T-helper 2 cell (primary cell): ENCODE measurements at regions not wholly inside any gene's neighbourhood (a gene's known extent, or its start where the extent isn't known, plus 50 kb on each side); places are given as distances from the start of the nearest gene placed in this dataset.
"Not testable (repeated sequence)": the region's sequence is repeated elsewhere in the genome, so short reads cannot be mapped to it uniquely, and the experiment has no call there.

Experiments
- DNase-seq, 5 experiments: peaks; one replicate each; pipeline versions ENCODE4 v3.0.0 to v3.0.0-alpha.2; 2012 to 2022

DNA sequence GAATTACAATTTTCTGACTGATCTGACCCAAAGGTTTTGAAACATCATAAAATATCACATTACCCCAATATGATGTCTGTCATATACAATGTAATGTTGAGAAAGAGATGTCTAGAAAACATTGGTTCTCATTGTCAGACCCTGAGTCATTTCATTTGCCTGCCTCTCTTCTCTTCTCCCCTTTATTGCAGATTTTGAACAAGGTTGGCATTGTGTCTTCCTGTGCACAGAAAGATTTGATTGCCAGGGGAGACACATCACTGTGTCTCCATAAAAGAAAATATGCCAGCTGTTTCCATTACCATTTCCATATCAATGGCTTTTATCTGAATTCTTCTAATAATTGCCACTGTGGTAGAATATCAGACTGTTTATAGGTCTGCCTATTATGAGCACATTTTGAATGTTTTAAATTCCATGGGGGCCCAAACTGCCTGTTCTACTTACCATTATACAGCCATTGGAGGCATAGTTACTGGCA is 65.6 kb downstream of the IFI44 start:
- no peak for DNase-seq

DNA sequence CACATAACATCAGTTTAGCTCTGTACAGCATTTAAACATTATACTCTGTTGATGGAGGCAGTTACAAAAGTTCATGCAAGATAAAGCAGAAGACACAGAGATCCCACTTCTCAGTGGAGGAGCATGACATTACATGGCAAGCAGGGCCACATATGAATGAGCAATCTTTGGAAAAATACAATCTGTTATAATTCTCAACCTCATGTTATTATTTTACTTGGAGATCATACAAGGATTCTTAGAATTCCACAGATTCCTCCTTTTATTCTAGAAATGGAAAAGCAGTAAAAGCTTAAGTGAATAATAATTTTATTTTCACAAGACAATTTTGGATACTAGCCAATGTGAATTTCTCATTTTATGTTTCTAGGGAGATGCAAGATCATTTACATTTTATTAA is 66.6 kb downstream of the IFI44 start:
- DNase-seq, result no peak

DNA sequence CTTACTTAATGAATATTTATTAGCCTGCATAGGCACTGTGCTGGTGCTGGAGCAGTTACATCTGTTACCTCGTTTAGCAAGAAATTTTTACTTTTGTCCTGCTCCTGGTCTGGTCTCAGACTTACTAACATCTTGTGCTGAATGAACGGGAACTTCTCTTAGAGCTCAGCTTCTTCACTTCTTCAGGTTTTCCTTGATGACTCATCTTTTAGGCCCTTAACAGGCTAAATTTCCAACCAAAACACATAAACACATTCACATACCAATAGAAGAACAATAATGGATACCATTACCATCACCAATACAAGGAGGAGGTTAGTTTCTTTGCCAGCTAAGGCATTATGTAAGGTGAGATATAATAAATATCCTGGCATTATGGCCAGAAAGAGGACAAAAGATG is 68.9 kb downstream of the IFI44 start:
- DNase-seq, result no peak

DNA sequence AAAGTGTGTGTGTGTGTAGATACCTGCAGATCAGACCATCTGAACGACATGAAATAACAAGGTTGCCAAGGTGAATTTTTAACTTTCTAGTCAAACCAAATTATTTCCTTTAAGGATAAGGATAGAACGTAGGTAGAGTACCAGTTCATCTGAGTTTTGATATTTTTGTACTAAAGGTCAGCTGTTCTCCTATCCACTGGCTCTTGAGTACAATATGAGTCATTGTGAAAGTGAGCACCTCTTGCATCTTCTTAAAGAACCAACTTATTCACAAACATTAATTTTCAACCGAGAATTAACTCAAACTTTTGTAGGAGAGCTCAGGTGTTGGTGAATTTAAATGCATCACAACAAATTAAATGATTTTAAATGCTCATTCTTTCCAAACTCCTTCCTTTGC is 71.5 kb downstream of the IFI44 start:
- no peak for DNase-seq

DNA sequence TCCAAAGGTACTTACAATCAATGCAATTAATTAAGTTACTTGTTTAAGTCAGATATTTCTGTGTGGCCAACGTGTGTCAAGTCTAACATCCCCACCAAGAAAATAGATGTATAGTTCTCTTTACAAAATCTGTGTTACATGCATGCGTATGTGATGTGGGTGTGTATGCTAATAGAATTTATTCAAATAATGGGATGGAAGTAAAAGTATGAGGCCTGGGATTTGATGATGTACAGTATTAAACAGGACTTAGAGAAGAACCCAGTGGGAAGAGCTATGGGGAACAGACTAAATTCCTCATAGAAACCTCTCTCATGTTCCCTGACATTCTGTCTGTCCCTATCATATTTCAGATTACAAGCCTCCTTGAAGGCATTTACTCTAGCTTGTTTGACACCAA is 72.5 kb downstream of the IFI44 start:
- DNase-seq, result no peak

DNA sequence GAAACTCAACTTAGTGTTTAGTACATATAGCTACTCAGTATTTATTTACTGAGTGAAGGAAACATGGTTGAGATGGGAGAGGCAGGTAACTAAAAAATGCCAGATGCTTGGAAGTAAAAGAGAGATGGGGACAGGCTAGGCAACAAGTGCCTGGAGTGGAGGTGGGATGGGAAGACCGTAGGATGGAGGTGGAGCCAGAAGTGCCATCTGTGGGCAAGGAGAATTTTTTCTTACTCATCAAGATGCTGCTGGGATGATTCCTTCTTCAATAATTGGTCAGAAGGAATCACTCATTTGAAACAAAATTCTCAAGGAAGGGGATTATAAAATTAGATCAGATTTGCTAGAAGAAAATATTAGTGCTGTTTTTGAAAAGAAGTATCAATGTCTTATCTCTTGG is 72.9 kb downstream of the IFI44 start:
- no peak for DNase-seq

DNA sequence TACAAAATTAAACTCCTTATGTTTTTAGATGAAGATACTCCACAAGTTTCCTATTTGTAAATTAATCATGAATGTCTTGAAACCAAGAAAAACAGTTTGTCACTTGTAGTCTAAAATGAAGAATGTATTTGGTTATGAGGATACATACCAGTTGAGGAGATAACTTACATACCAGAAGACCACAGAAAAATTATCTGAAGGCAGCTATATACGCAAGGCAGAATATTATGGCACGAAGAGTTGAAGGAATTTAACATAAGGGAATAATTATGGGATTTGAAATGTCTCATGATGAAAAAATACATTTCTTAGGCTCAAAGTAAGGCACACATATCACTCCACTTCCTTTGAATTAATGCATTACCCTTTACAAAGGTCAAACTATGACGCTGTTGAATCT is 73.3 kb downstream of the IFI44 start:
- DNase-seq, result no peak

DNA sequence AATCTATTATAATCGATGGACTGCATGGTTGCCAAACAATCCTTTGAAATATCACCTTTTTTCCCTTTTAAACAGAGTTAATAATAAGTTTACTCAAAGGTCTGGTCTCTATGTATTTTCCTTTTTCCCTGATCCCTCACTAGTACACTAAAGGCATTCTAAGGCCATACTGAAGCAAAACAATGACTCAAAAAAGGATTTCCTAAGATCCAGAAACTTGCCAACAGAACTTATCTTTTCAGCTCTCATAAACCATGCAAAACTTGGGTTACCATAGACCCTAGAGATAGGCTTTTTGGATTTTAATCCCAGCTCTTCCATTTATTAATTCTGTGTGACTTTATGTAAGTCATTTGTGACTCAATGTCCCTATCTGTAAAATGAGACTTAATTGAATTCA is 77.1 kb downstream of the IFI44 start:
- DNase-seq, result no peak

DNA sequence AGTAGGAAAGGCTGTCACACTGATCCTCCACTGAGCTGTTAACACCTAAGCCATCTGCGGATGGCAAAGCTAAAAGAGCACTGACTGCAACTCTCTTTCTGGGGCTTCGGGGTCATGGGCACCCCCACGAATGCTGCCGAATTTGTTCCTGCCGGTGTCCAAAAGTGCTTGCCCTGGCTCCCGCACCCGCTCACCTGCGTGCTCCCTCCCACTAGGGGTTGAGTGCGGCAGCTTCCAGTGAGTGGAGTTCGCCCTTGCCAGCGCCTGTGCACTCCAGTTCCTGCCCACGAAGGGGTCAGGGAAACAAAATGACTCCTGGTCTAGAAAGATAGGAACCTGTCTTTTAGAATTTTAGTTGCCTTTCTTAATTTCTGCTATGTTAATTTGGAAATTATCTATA is 78.7 kb downstream of the IFI44 start:
- DNase-seq, result no peak

DNA sequence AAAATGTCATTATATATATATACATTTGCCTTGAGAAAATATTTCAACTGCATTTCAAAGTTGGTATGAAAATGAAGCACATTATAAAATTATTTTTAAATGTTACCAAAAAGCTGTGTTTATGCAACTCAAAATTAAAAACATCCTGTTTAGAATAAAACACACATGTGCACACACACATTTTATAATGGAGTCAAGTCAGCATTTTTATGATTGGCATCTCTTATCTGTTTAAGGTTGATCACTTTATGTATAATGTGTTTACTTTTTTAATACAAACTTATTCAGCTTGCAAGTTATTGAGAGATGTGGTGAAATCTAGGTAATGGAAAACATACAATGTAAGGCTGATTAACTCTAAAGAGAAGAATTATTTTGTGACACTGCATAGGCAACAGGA is 80.4 kb downstream of the IFI44 start:
- no peak for DNase-seq

DNA sequence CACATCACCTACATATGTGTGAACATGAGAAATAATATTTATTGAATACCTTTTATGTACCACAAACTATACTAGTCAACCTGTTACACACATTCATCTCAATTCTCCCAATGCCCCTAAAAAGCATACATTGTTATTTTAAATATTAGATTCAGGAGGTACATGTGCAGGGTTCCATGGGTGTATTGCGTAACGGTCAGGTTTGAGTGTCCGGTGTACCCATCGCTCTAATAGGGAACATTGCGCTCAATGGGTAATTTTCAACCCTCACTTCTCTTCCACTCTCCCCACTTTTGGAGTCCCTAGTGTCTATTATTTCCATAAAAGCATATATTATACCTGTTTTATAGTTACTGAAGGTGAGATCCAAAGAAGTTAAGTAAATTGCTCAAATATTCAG is 82.0 kb downstream of the IFI44 start:
- no peak for DNase-seq

DNA sequence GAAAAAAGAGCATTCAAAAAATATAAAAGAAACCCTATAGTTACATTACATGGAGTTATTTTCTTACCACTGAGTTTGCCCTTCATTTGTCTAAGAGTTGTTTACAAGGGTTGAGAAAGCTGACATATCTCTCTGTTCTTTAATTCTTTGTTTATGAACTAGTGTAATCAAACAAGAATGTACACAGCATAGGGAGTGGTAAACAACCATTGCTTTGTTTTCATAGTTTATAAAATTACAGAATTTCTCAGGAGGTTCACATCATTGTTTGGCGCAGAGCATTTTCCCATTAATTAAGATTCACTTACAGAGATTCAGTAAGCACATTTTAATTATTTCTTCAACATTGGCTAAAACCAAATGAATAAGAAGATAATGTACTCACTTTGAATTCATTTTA is 87.6 kb downstream of the IFI44 start:
- DNase-seq, result no peak

DNA sequence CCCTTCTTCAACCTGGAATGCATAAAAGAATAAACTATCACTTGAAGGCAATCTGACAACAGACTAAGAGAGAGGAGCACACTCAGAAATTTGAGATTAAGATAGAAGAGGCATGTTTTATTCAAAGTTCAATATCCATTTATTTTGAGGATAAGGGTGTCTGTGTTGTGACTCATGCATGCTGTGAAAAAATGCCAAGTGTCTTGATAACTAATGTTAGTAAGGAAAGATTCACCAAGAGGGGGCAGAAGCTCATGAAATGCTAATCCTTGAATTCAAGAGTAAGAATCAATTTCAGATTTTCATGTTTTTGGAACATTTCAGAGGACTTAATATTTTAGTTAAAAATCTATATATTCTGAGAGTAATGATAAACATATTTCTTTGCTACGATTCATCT is 94.0 kb downstream of the IFI44 start:
- no peak for DNase-seq

DNA sequence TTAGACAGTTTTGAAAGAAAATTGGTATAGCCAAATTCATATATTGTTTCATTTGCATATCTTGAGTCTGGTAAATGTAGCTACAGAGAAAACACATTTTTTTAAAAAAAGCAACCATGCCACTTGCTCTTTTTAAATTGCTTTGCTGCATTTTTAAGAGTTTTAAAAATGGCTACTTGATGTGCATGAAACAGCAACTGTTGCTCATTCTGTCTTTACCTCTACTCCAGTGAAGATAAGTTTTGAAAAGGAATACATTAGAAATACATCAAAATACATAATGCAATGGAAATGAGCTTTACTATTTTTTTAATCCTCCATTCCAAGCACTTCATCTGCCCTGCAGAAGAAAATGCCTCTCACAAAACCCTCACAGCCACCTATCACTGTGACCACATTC is 95.5 kb downstream of the IFI44 start:
- DNase-seq, result no peak

DNA sequence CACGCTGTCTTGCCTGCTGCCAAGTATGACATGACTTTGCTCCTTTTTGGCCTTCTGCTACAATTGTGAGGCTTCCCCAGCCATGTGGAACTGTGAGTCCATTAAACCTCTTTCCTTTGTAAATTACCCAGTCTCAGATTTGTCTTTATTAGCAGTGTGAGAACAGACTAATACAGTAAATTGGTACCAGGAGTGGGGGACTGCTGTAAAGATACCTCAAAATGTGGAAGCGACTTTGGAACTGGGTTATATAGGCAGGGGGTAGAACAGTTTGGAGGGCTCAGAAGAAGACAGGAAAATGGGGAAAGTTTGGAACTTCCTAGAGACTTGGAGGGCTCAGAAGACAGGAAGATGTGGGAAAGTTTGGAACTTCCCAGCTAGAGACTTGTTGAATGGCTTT is 104.0 kb downstream of the IFI44 start:
- DNase-seq, result not testable (repeated sequence)

DNA sequence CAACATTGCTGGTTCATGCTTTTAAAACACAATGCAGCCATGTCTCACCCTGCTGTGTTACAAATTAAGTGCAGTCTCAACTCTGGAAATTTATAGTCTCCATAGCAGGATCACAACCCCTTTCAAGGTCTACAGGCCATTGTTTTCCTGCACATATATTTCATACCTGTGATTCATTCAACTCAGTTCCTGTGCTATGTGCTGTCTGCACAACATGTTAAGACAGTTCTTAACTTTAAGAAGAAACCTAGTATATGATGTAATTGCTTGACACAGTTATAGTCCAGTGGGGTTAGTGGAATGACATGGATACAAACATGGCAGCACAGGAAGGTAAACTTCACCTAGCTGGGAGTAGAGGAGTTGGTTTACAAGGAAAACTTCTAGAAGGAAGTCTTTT is 106.4 kb downstream of the IFI44 start:
- DNase-seq, result no peak

DNA sequence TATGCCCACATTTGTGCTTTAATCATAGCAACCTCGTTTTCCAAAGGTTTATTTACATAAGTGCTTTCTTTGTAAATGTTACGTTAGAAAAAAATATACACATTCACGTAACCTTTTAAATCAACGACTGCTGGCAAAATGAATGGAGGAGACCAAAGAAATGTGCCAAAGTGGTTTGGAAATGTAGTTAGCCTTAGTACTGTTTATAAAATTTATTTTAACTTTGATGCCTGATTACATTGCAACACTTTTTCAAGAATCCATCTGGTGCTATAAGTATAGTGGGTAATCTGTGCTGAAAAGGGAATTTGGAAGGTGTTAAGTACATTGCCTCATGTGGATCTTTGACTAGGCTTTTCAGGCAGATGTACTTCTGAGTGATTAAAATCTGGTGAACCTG is 108.9 kb downstream of the IFI44 start:
- no peak for DNase-seq

DNA sequence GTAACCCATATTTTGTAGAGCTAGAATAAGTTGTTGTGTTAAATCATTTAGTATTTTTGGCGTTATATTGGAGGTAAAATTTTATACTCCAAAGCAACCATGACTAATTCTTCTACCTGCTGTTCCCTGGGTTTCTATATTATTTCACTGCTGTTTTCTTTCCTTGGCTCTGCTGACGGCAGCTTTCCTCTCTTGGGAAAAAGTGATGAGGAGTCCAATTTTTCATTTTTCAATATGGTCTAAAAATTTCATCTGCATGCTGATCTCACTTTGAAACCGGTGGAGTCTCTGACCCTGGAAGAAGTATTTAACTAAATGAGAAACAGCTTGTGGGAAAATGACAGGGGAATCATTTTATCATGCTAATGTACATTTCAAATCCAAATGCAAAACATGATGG is 110.2 kb downstream of the IFI44 start:
- no peak for DNase-seq

DNA sequence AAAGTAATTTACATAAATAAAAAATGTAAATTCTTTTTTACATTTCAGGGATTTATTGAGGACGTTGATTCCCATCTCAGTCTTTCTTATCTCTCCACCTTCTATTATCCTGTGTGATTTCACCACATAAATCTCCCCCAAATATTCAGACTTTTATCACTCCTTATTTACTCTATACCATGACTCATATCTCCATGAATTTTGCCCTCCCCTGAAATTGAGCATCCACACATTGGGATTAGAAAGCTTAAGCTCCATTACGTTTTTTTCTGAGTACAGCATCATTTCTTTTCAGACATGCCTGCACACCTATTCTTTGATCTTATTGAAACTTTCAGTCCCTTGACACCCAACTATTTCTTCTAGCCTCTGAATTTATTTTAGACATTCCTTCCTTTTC is 111.2 kb downstream of the IFI44 start:
- DNase-seq, result no peak

DNA sequence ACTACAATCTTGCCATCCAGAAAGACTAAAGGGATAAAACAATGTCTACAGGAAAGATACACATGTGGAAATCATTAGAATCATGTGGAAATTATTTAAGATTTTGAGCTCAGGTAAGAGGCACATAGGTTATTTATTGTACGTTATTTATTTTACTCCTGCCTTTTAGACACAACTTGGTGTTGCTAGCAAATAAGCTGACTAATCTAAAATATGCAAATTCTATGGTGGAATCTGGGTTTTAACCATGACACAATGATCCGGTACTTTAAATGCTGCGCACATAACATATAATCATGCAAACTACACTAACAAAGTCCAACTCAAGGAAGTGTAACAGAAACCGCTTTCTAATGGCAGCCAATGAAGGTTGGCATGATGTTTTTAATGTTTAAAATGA is 112.5 kb downstream of the IFI44 start:
- no peak for DNase-seq

DNA sequence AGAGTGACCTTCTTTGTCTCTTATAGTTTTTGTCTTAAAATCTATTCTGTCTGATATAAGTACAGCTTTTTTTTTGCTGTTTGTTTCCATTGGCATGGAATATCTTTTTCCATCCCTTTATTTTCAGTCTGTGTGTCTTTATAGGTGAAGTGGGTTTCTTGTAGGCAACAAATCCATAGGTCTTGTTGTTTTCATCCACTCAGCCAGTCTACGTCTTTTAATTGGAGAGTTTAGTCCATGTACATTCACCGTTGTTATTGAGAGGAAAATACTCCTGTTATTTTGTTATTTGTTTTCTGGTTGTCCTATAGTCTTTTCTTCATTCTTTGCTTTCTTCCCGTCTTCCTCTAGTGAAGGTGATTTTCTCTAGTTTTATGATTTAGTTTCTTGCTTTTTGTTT is 115.9 kb downstream of the IFI44 start:
- DNase-seq, result no peak

DNA sequence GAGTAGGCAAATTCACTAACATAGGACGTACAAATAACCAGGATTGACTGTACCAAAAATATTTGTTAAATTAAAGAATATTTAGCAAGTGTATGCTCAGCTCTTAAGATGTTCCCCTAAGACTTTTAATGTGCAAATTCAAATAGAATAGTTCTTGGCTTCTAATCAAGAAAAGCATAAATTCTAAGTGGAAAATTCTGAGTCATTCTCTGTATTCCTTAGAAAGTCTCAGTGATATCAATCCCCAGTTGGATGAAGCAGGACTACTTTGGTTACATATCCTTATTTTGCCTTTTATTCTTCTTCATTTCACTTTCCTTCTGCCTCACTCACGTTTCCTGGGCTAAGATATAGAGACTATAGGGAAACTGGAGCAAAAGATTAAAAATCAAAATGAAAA is 130.2 kb downstream of the IFI44 start:
- DNase-seq, result no peak

DNA sequence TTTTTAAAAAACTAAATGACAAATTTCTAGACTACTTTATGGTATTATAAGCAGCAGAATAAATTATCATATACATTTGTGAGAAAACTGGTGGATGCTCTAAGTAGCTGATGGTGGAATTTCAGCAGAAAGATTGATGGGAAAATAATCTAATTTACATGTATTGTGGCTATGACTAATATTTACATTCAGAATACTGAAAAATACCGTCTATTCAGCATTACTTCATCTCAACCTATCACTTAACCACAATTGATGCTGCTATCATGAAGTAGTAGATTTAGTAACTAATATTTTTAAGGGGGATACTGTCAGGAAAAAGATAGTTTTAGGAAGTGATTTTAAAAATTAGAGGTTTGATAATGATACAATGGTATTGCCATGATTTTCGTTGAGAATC is 137.9 kb downstream of the IFI44 start:
- no peak for DNase-seq

DNA sequence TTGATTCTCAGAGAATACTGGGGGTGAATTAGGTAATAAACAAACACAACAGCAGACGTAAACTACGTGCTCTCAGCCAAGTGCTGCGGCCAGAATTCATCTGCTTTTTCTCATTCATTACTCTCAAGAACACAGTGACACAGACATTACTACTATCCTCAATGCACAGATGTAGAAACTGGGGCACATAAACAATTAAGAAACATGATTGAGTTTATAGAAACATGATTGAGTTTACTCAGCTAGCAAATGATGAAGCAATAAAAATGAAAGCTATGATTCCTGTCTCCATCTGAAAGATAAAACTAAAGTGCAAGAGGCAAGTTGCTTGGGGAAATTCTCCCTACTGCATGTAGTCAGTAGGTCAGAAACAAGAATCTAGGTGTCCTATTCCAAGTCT is 140.5 kb downstream of the IFI44 start:
- no peak for DNase-seq

DNA sequence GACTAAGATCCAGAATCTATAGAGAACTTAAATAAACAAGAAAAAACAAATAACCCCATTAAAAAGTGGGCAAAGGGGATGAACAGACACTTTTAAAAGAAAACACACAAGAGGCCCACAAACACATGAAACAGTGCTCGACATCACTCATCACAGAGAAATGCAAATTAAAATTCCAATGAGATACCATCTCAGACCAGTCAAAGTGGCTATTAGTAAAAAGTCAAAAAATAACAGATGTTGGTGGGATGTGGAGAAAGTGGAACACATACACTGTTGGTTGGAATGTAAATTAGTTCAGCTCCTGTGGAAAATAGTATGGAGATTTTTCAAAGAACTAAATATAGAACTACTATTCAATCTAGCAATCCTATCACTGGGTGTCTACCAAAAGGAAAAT is 143.1 kb downstream of the IFI44 start:
- no peak for DNase-seq

DNA sequence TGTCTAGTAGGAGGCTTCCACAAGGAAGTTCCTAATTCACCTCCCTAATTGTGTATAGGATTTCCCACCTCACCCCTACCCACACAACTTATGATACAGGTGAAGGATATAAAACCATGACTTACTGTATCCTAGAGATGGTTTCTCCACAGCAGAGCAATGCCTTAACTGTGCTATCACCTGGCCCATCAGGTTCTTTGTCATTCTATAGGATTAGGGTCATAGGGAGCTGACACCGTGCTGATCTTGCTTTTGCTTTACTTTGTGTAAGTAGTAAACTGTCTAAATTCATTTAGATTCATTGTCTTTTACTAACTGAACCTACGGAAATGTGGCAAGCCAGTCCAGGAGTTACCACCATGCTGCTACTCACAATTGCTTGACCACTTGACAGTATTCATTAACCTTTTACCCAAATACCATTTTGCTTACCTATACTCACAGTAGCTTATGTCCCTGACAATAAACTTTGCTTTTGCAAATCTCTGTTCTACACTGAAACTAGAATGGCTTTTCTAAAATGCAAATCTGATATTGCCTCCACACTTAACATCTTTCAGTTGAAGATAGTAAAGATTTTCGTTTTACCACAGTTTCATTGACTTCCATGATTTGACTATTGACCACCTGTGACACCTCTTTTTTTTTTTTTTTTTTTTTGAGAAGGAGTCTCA is 147.6 kb downstream of the IFI44 start:
- no peak for DNase-seq
